OCI-LY3 (cell line): ENCODE measurements at regions not wholly inside any gene's neighbourhood (a gene's known extent, or its start where the extent isn't known, plus 50 kb on each side); places are given as distances from the start of the nearest gene placed in this dataset.
"Not testable (repeated sequence)": the region's sequence is repeated elsewhere in the genome, so short reads cannot be mapped to it uniquely, and the experiment has no call there.

ENCODE experiments used
- H2AFZ ChIP-seq: fragments of 200-600, 300-600 bp; shearing (Covaris generic); 2 replicates; pipeline ENCODE4 v1.6.0; 2014; ENCODE audit warnings: antibody characterized with exemption, low read depth, low read length
- H3K27ac ChIP-seq: fragments of 200-600, 300-600 bp; sonication (generic); 2 replicates; pipeline ENCODE4 v1.5.1; 2014; ENCODE audit warnings: mild to moderate bottlenecking, low read length, moderate library complexity, mixed read lengths
- H3K27me3 ChIP-seq: fragments of 200-600, 300-600 bp; sonication (generic); 2 replicates; pipeline ENCODE4 v1.6.1; 2014; ENCODE audit warnings: low read depth, low read length, mixed read lengths
- H3K36me3 ChIP-seq: fragments of 200-600, 300-600 bp; sonication (generic); replicated peaks from 2 replicates; pipeline ENCODE3; 2014; ENCODE audit warnings: low read depth, low read length, mixed read lengths
- H3K4me1 ChIP-seq: fragments of 300-600, 200-600 bp; sonication (generic); 2 replicates; pipeline ENCODE4 v1.6.1; 2014; ENCODE audit warnings: low read length, mixed read lengths
- H3K4me2 ChIP-seq: fragments of 200-600, 300-600 bp; sonication (generic); 2 replicates; pipeline ENCODE4 v1.6.1; 2014; ENCODE audit warnings: low read length, mixed read lengths
- H3K4me3 ChIP-seq: fragments of 300-600, 200-600 bp; sonication (generic); 2 replicates; pipeline ENCODE4 v1.5.1; 2014; ENCODE audit warnings: antibody characterized with exemption, mild to moderate bottlenecking, low read length, moderate library complexity
- H3K79me2 ChIP-seq: fragments of 300-600, 200-600 bp; shearing (Covaris generic); 2 replicates; pipeline ENCODE4 v1.6.1; 2014; ENCODE audit warnings: mild to moderate bottlenecking, low read length, mixed read lengths
- H3K9ac ChIP-seq: fragments of 300-600, 200-600 bp; shearing (Covaris generic); 2 replicates; pipeline ENCODE4 v1.6.0; 2014; ENCODE audit warnings: mild to moderate bottlenecking, low read length, moderate library complexity
- H3K9me3 ChIP-seq: fragments of 200-600, 300-600 bp; shearing (Covaris generic); 2 replicates; pipeline ENCODE4 v1.6.1; 2014; ENCODE audit warnings: low read length, mixed read lengths; ENCODE audit not compliant: insufficient read depth
- H4K20me1 ChIP-seq: fragments of 200-600, 300-600 bp; sonication (generic); 2 replicates; pipeline ENCODE4 v1.6.1; 2016; ENCODE audit warnings: low read length, mixed read lengths; ENCODE audit not compliant: insufficient read depth
- CTCF ChIP-seq: fragments of 200-600, 300-600 bp; sonication (generic); IDR thresholded peaks from 2 replicates; pipeline ENCODE4 v1.5.1; 2014; ENCODE audit warnings: antibody characterized with exemption, low read length, low read depth
- EZH2phosphoT487 ChIP-seq: fragments of 200-600 bp; shearing (Covaris generic); IDR thresholded peaks from 2 replicates; pipeline ENCODE4 v1.6.1; 2018; ENCODE audit warnings: antibody characterized with exemption, mixed run types, low read depth

GRCh38 chr13:86606264-86606663 is 807.0 kb upstream of the SLITRK6 start:
- H3K9me3 ChIP-seq: no peaks in the 10 kb centered on the region; the same call in 1 of the 2 replicates
- no peaks in the 10 kb centered on the region for H4K20me1 ChIP-seq
- H3K4me3 ChIP-seq: no peak overlapping the region
- H2AFZ ChIP-seq: peak overlapping the region; percentile 83
- H3K4me1 ChIP-seq: no peaks in the 10 kb centered on the region
- no peaks in the 10 kb centered on the region for H3K79me2 ChIP-seq
- H3K27me3 ChIP-seq: no peaks in the 10 kb centered on the region
- H3K4me2 ChIP-seq: peak overlapping the region; percentile 26; the same call in 1 of the 2 replicates
- H3K36me3 ChIP-seq: no peaks in the 10 kb centered on the region
- H3K9ac ChIP-seq: no peak overlapping the region
- no peak overlapping the region for H3K27ac ChIP-seq
- TF ChIP-seq CTCF (no peak), EZH2phosphoT487 (no peak)

DNA sequence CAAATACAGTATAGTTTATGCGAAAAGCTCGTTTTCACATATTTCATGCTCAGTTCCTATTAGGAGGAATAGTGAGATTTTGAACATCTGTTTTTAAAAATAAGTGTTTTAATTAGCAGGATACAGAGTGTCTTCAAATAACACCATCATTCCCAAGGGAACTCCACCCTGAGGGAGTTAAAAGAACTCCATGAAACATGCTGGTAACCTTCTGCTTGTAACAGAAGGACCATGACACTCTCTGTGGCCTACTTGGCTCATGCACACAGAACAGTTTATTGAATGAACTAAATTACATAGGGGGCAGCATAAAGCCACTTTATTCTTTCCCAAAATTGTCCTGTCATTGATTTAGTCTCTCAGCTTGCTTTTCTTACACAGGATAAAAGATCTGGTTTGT is 809.5 kb upstream of the SLITRK6 start:
- H2AFZ ChIP-seq: no peak overlapping the region; the same call in 1 of the 2 replicates

DNA sequence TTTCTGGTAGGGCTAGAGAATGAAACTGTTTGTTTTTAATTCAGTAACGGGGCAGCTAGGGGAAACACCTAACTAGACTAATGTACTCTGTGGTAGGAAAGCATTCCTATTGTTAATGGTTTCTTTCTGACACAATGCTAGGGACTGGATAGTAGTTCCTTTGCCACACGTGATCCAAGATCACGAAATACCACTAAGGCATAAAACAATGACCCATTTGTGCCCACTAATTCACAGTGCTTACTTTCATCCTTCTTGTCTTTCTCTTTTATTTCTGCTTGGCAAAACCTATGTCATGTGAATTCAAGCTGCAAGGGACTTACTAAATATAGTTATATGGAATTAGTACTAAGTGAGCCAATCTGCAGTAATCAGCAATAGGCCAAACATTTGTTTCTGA is 834.1 kb upstream of the SLITRK6 start:
- H2AFZ ChIP-seq: no peak overlapping the region
- H3K9me3 ChIP-seq: no peaks in the 10 kb centered on the region

More for the DNA sequence above, 809.5 kb upstream of the SLITRK6 start:
- Histone ChIP-seq H3K9ac (no peak overlapping the region), H3K4me3 (no peak overlapping the region), H3K9me3 (no peaks in the 10 kb centered on the region; the same call in 1 of the 2 replicates), H3K4me2 (no peak overlapping the region), H3K27ac (no peak overlapping the region), H3K27me3 (no peaks in the 10 kb centered on the region), H3K36me3 (no peaks in the 10 kb centered on the region), H3K4me1 (no peaks in the 10 kb centered on the region), H3K79me2 (no peaks in the 10 kb centered on the region), H4K20me1 (no peaks in the 10 kb centered on the region)
- TF ChIP-seq EZH2phosphoT487: no peak
- no peak for TF ChIP-seq CTCF

GRCh38 chr13:86651171-86651570 is 852.0 kb upstream of the SLITRK6 start:
- not testable (repeated sequence) for H3K36me3 ChIP-seq, H3K27me3 ChIP-seq, H2AFZ ChIP-seq, H3K79me2 ChIP-seq, H3K9me3 ChIP-seq, H3K27ac ChIP-seq, H4K20me1 ChIP-seq, H3K4me3 ChIP-seq, H3K4me2 ChIP-seq, H3K9ac ChIP-seq, H3K4me1 ChIP-seq

More for the DNA sequence above, 834.1 kb upstream of the SLITRK6 start:
- Histone ChIP-seq H3K9ac (no peak overlapping the region), H3K36me3 (no peaks in the 10 kb centered on the region), H3K4me1 (no peaks in the 10 kb centered on the region), H3K4me2 (no peak overlapping the region), H3K4me3 (no peak overlapping the region), H3K27me3 (no peaks in the 10 kb centered on the region), H3K79me2 (no peaks in the 10 kb centered on the region), H3K27ac (no peak overlapping the region), H4K20me1 (no peaks in the 10 kb centered on the region)
- no peak for TF ChIP-seq CTCF

DNA sequence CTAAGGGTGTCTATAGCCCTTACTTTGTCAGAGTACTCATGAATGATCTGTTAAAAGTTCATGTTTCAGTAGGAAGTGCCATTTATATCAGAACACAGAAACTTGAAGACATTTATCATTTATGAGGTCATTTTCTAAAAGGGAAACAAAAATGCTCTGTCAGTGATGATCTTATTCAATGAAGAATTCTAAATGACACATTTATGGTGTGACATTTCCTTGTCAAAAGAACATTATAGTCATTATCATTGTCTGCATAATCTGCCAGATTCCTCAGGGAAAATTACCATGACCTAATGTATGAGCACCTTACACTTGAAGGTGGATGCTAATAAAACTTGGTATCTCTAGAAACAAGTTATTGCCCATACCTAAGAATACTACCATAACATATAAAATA is 853.8 kb upstream of the SLITRK6 start:
- no peaks in the 10 kb centered on the region for H3K9me3 ChIP-seq
- no peaks in the 10 kb centered on the region for H3K36me3 ChIP-seq
- H3K4me2 ChIP-seq: no peak overlapping the region
- no peaks in the 10 kb centered on the region for H3K27me3 ChIP-seq
- H3K79me2 ChIP-seq: no peaks in the 10 kb centered on the region
- H3K9ac ChIP-seq: no peak overlapping the region
- TF ChIP-seq CTCF (no peak), EZH2phosphoT487 (no peak)
- no peak overlapping the region for H3K27ac ChIP-seq
- H3K4me3 ChIP-seq: no peak overlapping the region
- no peak overlapping the region for H2AFZ ChIP-seq
- H3K4me1 ChIP-seq: no peaks in the 10 kb centered on the region
- no peaks in the 10 kb centered on the region for H4K20me1 ChIP-seq
